Keratinocyte (primary cell): ENCODE measurements at regions not wholly inside any gene's neighbourhood (a gene's known extent, or its start where the extent isn't known, plus 50 kb on each side); places are given as distances from the start of the nearest gene placed in this dataset.

Source experiments
- DNase-seq: peaks from one replicate; pipeline ENCODE4 v3.0.0-alpha.2; 2011; ENCODE audit warnings: low read depth, missing footprints, low spot score
- FAIRE-seq: peaks from 2 replicates; lab custom pipeline; 2011; peaks lifted over from hg19 to GRCh38; lab: Jason Lieb, UNC
- H2AFZ ChIP-seq: 2 replicates; pipeline ENCODE4 v1.6.0; 2012; ENCODE audit warnings: low read length, control low read depth, inconsistent platforms; ENCODE audit not compliant: control insufficient read depth
- H3K27ac ChIP-seq: 2 replicates; pipeline ENCODE4 v1.5.1; 2011; ENCODE audit warnings: low read length; ENCODE audit not compliant: control insufficient read depth, insufficient read depth
- H3K27me3 ChIP-seq: 3 replicates; pipeline ENCODE4 v1.6.0; 2011; ENCODE audit warnings: low read length; ENCODE audit not compliant: control insufficient read depth, insufficient read depth; ENCODE audit errors: extremely low read depth
- H3K36me3 ChIP-seq, 2 experiments: 2 replicates in 1 of 2; 3 replicates in 1 of 2; pipeline ENCODE4 v1.5.1; 2011; ENCODE audit warnings: low read length in 2 of 2, mild to moderate bottlenecking in 1 of 2; ENCODE audit not compliant: control insufficient read depth in 2 of 2, insufficient read depth in 2 of 2; ENCODE audit errors: extremely low read depth in 1 of 2
- H3K4me1 ChIP-seq: 3 replicates; pipeline ENCODE4 v1.5.1; 2011; ENCODE audit warnings: low read length; ENCODE audit not compliant: control insufficient read depth, insufficient read depth; ENCODE audit errors: extremely low read depth
- H3K4me2 ChIP-seq: 3 replicates; pipeline ENCODE4 v1.6.0; 2011; ENCODE audit warnings: low read depth, low read length; ENCODE audit not compliant: control insufficient read depth, insufficient read depth; ENCODE audit errors: extremely low read depth
- H3K4me3 ChIP-seq, 3 experiments: fragments of 200-600 bp in 1 of 3; sonication (generic) in 1 of 3; 2 replicates in 2 of 3; 3 replicates in 1 of 3; pipeline ENCODE4 v1.5.1; 2011 to 2016; ENCODE audit warnings: low read length in 3 of 3, mild to moderate bottlenecking in 3 of 3, control low read depth in 2 of 3, inconsistent platforms in 1 of 3, low read depth in 1 of 3, mixed read lengths in 1 of 3, mixed run types in 1 of 3, moderate library complexity in 1 of 3; ENCODE audit not compliant: control insufficient read depth in 2 of 3, insufficient read depth in 2 of 3; ENCODE audit errors: extremely low read depth in 1 of 3
- H3K79me2 ChIP-seq: 2 replicates; pipeline ENCODE4 v1.6.0; 2012; ENCODE audit warnings: low read length; ENCODE audit not compliant: control insufficient read depth, insufficient read depth
- H3K9ac ChIP-seq: 3 replicates; pipeline ENCODE4 v1.6.0; 2011; ENCODE audit warnings: low read length; ENCODE audit not compliant: control insufficient read depth, insufficient read depth; ENCODE audit errors: extremely low read depth
- H3K9me1 ChIP-seq: 3 replicates; pipeline ENCODE4 v1.6.0; 2011; ENCODE audit warnings: low read length; ENCODE audit not compliant: control insufficient read depth, insufficient read depth; ENCODE audit errors: extremely low read depth
- H3K9me3 ChIP-seq: 2 replicates; pipeline ENCODE4 v1.5.1; 2012; ENCODE audit warnings: low read depth, low read length; ENCODE audit not compliant: control insufficient read depth
- H4K20me1 ChIP-seq: 3 replicates; pipeline ENCODE4 v1.6.0; 2011; ENCODE audit warnings: low read length; ENCODE audit not compliant: control insufficient read depth, insufficient read depth; ENCODE audit errors: extremely low read depth
- CTCF ChIP-seq, 3 experiments: IDR thresholded peaks in 1 of 3; conservative IDR thresholded peaks in 1 of 3; optimal IDR thresholded peaks in 1 of 3; 2 replicates in 2 of 3; 3 replicates in 1 of 3; pipeline versions ENCODE3 to v1.5.1; 2011; ENCODE audit warnings: low read length in 3 of 3, mild to moderate bottlenecking in 3 of 3, moderate library complexity in 2 of 3, control low read depth in 1 of 3, inconsistent platforms in 1 of 3; ENCODE audit not compliant: insufficient read depth in 2 of 3; ENCODE audit errors: extremely low read depth in 1 of 3
- EZH2 ChIP-seq: IDR thresholded peaks from one replicate; pipeline ENCODE4 v1.6.1; 2012; ENCODE audit warnings: inconsistent platforms, mild to moderate bottlenecking, low read length, moderate library complexity
- dilution Hi-C: fragments of 300-500 bp; cut with MboI; formaldehyde crosslinking; loops from one replicate; pipeline ENCODE4 v1.7.0; 2020; ENCODE audit warnings: low sequenced_read_pairs; ENCODE audit not compliant: extremely low pct_ligation_motif_present

DNA sequence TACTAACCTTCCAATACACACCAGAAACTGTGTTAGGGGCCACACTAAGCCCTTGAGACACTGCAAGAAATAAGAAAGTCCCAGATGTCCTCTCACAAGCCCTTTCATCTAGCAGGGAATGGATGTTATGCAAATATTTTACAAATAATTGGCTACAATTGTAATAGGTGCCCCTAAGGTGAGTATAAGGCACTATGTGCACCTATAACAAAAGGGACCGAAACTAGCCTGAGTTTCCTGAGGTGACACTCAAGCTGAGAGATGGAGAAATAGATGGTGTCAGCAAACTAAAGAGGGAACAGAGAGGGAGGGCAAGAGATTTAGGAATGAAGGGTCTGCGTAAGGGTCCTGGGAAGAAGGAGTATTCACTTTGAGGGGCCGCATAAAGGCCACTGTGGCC is 212.6 kb downstream of the TTC8 start:
- Histone ChIP-seq H3K4me1 (peaks cover 12% of the 10 kb centered on the region), H3K4me3 (no peak overlapping the region), H3K9me3 (no peaks in the 10 kb centered on the region), H2AFZ (no peak overlapping the region), H3K9ac (no peak overlapping the region), H4K20me1 (no peaks in the 10 kb centered on the region), H3K36me3 (no peaks in the 10 kb centered on the region), H3K79me2 (no peaks in the 10 kb centered on the region), H3K27me3 (no peaks in the 10 kb centered on the region), H3K27ac (no peak overlapping the region), H3K9me1 (no peaks in the 10 kb centered on the region), H3K4me2 (no peak overlapping the region)
- DNase-seq (no peak), FAIRE-seq (no peak)
- TF ChIP-seq EZH2 (no peak), CTCF (optimal IDR thresholded peaks at IDR 0.05 in 1 of 3, IDR thresholded peaks at IDR 0.05 in 1 of 3, conservative IDR thresholded peaks at IDR 0.05 in 1 of 3; ENCODE audit: extremely low read depth in 1 of 3, insufficient read depth in 2 of 3, low read length in 3 of 3) (no peak)
- dilution Hi-C loops: no loop called here

DNA sequence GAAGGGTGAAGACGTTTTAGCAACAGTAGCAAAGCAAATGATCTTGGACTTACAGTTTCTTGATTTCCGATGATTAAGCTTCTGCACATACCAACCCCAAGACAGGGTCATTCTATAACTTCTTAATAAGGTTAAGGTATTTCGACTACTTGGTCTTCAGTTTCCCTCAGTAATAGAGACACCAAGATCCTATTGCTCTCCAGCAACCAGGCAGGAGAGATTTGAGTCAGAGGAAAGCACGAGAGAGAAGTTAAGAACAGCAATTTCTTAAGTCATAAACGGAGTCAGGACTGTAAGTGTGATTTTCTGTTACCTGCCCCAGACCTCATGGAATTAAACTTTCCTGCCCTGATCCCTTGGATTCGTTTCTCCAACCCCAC is 215.6 kb downstream of the TTC8 start:
- no peaks in the 10 kb centered on the region for H4K20me1 ChIP-seq
- no peaks in the 10 kb centered on the region for H3K79me2 ChIP-seq
- no peak for TF ChIP-seq CTCF (optimal IDR thresholded peaks at IDR 0.05 in 1 of 3, IDR thresholded peaks at IDR 0.05 in 1 of 3, conservative IDR thresholded peaks at IDR 0.05 in 1 of 3; ENCODE audit: extremely low read depth in 1 of 3, insufficient read depth in 2 of 3, low read length in 3 of 3)
- TF ChIP-seq EZH2: no peak
- H2AFZ ChIP-seq: no peak overlapping the region
- peak overlapping the region; percentile 96 for H3K4me2 ChIP-seq
- no peaks in the 10 kb centered on the region for H3K9me1 ChIP-seq
- dilution Hi-C loops: no loop called here
- no peaks in the 10 kb centered on the region for H3K27me3 ChIP-seq
- no peak overlapping the region for H3K9ac ChIP-seq
- no peaks in the 10 kb centered on the region for H3K36me3 ChIP-seq
- no peak for DNase-seq
- FAIRE-seq: no peak
- no peak overlapping the region for H3K27ac ChIP-seq
- H3K4me1 ChIP-seq: peaks cover 12% of the 10 kb centered on the region
- H3K4me3 ChIP-seq: peak overlapping the region in 1 of 3 experiments; percentile 78
- H3K9me3 ChIP-seq: no peaks in the 10 kb centered on the region
